ENCODE measurements at regions not wholly inside any gene's neighbourhood (a gene's known extent, or its start where the extent isn't known, plus 50 kb on each side); places are given as distances from the start of the nearest gene placed in this dataset.
"Not testable (repeated sequence)": the region's sequence is repeated elsewhere in the genome, so short reads cannot be mapped to it uniquely, and the experiment has no call there.

DNA sequence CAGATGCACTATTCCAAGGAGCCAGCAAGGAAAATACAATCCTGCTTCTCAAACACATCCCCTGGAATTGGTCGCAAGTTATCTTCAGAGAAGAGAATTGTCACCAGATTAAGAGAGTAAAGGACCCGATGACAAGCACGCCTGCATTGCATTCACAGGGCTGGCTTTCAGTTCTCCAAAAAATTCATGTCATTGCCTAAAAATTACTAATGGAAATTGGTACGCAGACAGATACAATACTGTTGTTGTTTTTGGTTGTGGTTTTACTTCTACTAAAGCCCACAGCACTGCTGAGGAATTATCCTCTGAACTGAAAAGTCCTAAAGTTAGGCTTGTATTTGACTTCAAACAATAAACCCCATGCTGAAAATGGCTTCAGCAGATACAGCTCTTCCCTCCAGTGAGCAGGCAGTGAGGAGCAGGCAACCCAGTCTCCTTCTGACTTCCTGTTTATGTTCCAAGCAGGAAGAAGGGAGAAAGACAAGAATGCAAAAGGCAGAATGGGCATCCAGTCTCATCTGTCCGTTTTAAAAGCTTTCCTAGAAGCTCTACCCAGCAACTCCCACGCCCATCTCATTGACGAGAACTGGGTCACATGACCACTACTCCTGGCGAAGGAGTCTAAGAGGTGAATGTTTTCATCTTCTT, 80.6 kb upstream of the ZNF366 start:
- TF ChIP-seq, protein P1, sequence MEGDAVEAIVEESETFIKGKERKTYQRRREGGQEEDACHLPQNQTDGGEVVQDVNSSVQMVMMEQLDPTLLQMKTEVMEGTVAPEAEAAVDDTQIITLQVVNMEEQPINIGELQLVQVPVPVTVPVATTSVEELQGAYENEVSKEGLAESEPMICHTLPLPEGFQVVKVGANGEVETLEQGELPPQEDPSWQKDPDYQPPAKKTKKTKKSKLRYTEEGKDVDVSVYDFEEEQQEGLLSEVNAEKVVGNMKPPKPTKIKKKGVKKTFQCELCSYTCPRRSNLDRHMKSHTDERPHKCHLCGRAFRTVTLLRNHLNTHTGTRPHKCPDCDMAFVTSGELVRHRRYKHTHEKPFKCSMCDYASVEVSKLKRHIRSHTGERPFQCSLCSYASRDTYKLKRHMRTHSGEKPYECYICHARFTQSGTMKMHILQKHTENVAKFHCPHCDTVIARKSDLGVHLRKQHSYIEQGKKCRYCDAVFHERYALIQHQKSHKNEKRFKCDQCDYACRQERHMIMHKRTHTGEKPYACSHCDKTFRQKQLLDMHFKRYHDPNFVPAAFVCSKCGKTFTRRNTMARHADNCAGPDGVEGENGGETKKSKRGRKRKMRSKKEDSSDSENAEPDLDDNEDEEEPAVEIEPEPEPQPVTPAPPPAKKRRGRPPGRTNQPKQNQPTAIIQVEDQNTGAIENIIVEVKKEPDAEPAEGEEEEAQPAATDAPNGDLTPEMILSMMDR (IDR thresholded peaks at IDR 0.05) = no peak
- H3K27me3 ChIP-seq = no peaks in the 10 kb centered on the region
- intact Hi-C loops (cut with DNase I) = no loop called here
- ATAC-seq (peak; percentile 32), DNase-seq (no peak)
- H3K36me3 ChIP-seq = no peaks in the 10 kb centered on the region
- H3K4me1 ChIP-seq = no peaks in the 10 kb centered on the region
- H3K27ac ChIP-seq = no peak overlapping the region
- H3K9me3 ChIP-seq = no peaks in the 10 kb centered on the region
- H3K4me3 ChIP-seq = no peak overlapping the region

DNA sequence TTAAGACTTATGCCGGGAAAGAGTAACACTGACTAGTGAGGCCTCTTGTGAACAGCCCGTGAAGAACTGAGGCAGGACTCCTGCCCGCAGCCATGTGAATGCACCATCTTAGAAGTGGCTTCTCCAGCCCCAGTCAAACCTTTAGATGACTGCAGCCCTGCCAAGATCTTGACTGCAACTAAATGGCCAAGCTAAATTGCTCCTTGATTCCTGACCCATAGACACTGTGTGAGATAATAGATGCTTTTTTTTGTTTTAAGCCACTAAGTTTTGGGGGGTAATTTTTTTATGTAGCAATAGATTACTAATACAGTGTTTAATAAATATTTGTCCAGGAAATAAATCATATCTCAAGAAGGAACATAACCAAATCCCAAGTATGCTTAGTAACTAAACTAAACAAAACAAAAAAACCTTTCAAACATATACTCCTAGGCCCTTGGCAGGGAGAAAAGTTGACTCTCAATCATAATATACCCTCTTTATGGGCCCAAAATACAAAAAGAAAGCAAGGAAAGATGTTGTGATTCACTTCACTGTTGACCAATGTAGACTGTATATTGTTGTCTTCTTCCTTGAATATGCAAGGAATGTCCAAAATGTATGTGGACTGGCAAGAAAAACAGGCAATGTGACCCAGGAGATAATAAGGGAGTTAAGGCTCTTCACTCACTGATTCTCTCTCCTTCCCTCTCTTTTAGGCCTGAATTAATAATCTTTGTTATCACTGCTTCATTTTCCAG, 79.7 kb upstream of the ZNF366 start:
- no peak overlapping the region for H3K27ac ChIP-seq
- H3K4me1 ChIP-seq = no peaks in the 10 kb centered on the region
- TF ChIP-seq, protein P1 (IDR thresholded peaks at IDR 0.05) = no peak
- H3K4me3 ChIP-seq = no peak overlapping the region
- ATAC-seq (no peak), DNase-seq (no peak)
- no peaks in the 10 kb centered on the region for H3K9me3 ChIP-seq
- no peaks in the 10 kb centered on the region for H3K36me3 ChIP-seq
- H3K27me3 ChIP-seq = no peaks in the 10 kb centered on the region
- intact Hi-C loops (cut with DNase I) = no loop called here

- intact Hi-C loops (cut with DNase I) = no loop called here
- H3K27ac ChIP-seq = no peak overlapping the region
Measured at GRCh38 chr5:72584466-72584865, 77.3 kb upstream of the ZNF366 start.

DNA sequence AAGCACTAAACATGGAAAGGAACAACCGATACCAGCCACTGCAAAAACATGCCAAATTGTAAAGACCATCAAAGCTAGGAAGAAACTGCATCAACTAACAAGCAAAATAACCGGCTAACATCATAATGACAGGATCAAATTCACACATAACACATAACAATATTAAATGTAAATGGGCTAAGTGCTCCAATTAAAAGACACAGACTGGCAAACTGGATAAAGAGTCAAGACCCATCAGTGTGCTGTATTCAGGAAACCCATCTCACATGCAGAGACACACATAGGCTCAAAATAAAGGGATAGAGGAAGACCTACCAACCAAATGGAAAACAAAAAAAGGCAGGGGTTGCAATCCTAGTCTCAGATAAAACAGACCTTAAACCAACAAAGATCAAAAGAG, 72.1 kb upstream of the ZNF366 start:
- H3K4me1 ChIP-seq; ATAC-seq; intact Hi-C loops (cut with DNase I); H3K4me3 ChIP-seq; H3K27ac ChIP-seq; H3K36me3 ChIP-seq; H3K27me3 ChIP-seq; H3K9me3 ChIP-seq; DNase-seq: not testable (repeated sequence)

More at GRCh38 chr5:72584466-72584865, 77.3 kb upstream of the ZNF366 start:
- no peaks in the 10 kb centered on the region for H3K9me3 ChIP-seq
- H3K4me1 ChIP-seq = no peaks in the 10 kb centered on the region
- no peaks in the 10 kb centered on the region for H3K27me3 ChIP-seq
- H3K4me3 ChIP-seq = no peak overlapping the region
- H3K36me3 ChIP-seq = no peaks in the 10 kb centered on the region
- ATAC-seq (no peak), DNase-seq (no peak)
- TF ChIP-seq, protein P1 (IDR thresholded peaks at IDR 0.05) = no peak

- Histone ChIP-seq H3K9me3 (no peaks in the 10 kb centered on the region), H3K4me3 (no peak overlapping the region), H3K4me1 (no peaks in the 10 kb centered on the region), H3K36me3 (no peaks in the 10 kb centered on the region), H3K27ac (no peak overlapping the region), H3K27me3 (no peaks in the 10 kb centered on the region)
- ATAC-seq (no peak), DNase-seq (no peak)
- intact Hi-C loops (cut with DNase I) = no loop called here
- TF ChIP-seq, protein P1 (IDR thresholded peaks at IDR 0.05) = no peak
Measured at GRCh38 chr5:72572236-72572765, 65.1 kb upstream of the ZNF366 start.

Data from left lung (tissue), 4 donors.